ENCODE measurements at regions not wholly inside any gene's neighbourhood (a gene's known extent, or its start where the extent isn't known, plus 50 kb on each side); places are given as distances from the start of the nearest gene placed in this dataset.

GRCh38 chr1:82510431-82510830 is 709.7 kb downstream of the ADGRL2 start:
- no peak for TF ChIP-seq CTCF (IDR thresholded peaks at IDR 0.05)
- TF ChIP-seq POLR2AphosphoS5 (IDR thresholded peaks at IDR 0.05) = no peak
- TF ChIP-seq EP300 (IDR thresholded peaks at IDR 0.05; ENCODE audit: low read depth) = no peak
